ENCODE measurements at regions not wholly inside any gene's neighbourhood (a gene's known extent, or its start where the extent isn't known, plus 50 kb on each side); places are given as distances from the start of the nearest gene placed in this dataset.

DNA sequence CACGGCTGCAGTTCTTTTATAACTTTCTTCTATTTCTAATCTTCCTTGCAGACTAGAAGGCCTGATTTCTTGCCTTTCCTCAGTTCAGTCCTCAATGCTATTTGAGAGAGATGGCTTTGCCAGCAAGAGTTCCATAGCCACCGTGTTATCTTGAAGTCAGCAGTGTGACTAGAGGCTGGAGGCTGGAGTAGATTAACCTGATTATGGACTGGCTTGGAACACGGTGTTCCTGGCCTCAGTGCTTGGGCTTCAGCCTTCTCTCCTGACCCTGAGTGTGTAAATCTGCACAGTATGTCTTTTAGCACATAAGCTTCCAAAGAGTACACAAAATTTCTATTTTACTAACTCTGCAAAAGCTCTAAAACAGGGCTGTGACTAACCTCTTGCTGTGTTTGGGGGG is 61.4 kb downstream of the CCDC54 start:
- H3K4me2 ChIP-seq (ENCODE audit: control insufficient read depth, insufficient read depth) = no peak overlapping the region
- DNase-seq (ENCODE audit: low read depth, low spot score) = no peak
- ChIA-PET POLR2A (no interaction called here), RAD21 (ENCODE audit: unreplicated experiment) (no interaction called here), SMC1A (ENCODE audit: uncharacterized antibody, unreplicated experiment) (no interaction called here), CTCF (no interaction called here)
- H3K27me3 ChIP-seq (replicated peaks in 1 of 2; ENCODE audit: control insufficient read depth in 2 of 2, insufficient read depth in 2 of 2, low read length in 1 of 2) = no peaks in the 10 kb centered on the region; a peak in 1 of 4 replicates
- no peak overlapping the region for H2AFZ ChIP-seq (ENCODE audit: control insufficient read depth, low read depth, low read length)
- 30% methylated on average over 3 of the region's 3 CpGs for WGBS (ENCODE audit: insufficient coverage, insufficient replicate concordance, low lambda C conversion rate, missing lambda C conversion rate)
- no peaks in the 10 kb centered on the region for H4K20me1 ChIP-seq (ENCODE audit: control insufficient read depth, insufficient read depth)
- no TSS peak for BruUV-seq (replicated peaks)
- in situ Hi-C loops (cut with MboI) (no loop called here), intact Hi-C loops (cut with micrococcal nuclease; ENCODE audit: unreplicated experiment) (no loop called here)
- no peak for FAIRE-seq
- no peak overlapping the region for H3K9ac ChIP-seq (ENCODE audit: control insufficient read depth, insufficient read depth, low read length)
- no peak overlapping the region for H3K4me3 ChIP-seq
- H3K36me3 ChIP-seq (ENCODE audit: control insufficient read depth in 2 of 2, insufficient read depth in 2 of 2, low read length in 1 of 2) = no peaks in the 10 kb centered on the region
- no peaks in the 10 kb centered on the region for H3K4me1 ChIP-seq (ENCODE audit: control insufficient read depth, insufficient read depth, low read length)
- H3K27ac ChIP-seq (ENCODE audit: control insufficient read depth, insufficient read depth) = no peak overlapping the region
- H3K9me3 ChIP-seq (replicated peaks; ENCODE audit: control insufficient read depth, insufficient read depth, low read length) = no peaks in the 10 kb centered on the region
- ATAC-seq = no peak
- TF ChIP-seq ESRRA (IDR thresholded peaks at IDR 0.05; ENCODE audit: low read length) (no peak), SUPT20H (IDR thresholded peaks at IDR 0.05; ENCODE audit: borderline replicate concordance, control insufficient read depth, low read depth, low read length) (no peak), ATF7 (IDR thresholded peaks at IDR 0.05; ENCODE audit: low read depth) (no peak), NFYA (IDR thresholded peaks at IDR 0.05; ENCODE audit: borderline replicate concordance, low read depth, low read length) (no peak), EED (IDR thresholded peaks at IDR 0.05; ENCODE audit: low read depth) (no peak), SUZ12 (IDR thresholded peaks at IDR 0.05; ENCODE audit: unreplicated experiment) (no peak), NR2C1 (IDR thresholded peaks at IDR 0.05) (no peak), FOS (IDR thresholded peaks at IDR 0.05; ENCODE audit: borderline replicate concordance, extremely low read depth, insufficient read length) (no peak), TAF1 (IDR thresholded peaks at IDR 0.05; ENCODE audit: borderline replicate concordance, low read depth, low read length) (no peak), SIX5 (IDR thresholded peaks at IDR 0.05; ENCODE audit: low read depth, low read length, severe bottlenecking) (no peak), BCL11A (IDR thresholded peaks at IDR 0.05; ENCODE audit: low read depth, low read length) (no peak)
- TF ChIP-seq, protein P1, sequence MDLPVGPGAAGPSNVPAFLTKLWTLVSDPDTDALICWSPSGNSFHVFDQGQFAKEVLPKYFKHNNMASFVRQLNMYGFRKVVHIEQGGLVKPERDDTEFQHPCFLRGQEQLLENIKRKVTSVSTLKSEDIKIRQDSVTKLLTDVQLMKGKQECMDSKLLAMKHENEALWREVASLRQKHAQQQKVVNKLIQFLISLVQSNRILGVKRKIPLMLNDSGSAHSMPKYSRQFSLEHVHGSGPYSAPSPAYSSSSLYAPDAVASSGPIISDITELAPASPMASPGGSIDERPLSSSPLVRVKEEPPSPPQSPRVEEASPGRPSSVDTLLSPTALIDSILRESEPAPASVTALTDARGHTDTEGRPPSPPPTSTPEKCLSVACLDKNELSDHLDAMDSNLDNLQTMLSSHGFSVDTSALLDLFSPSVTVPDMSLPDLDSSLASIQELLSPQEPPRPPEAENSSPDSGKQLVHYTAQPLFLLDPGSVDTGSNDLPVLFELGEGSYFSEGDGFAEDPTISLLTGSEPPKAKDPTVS (IDR thresholded peaks at IDR 0.05; ENCODE audit: low read depth, low read length) = no peak
- TF ChIP-seq, protein P2, sequence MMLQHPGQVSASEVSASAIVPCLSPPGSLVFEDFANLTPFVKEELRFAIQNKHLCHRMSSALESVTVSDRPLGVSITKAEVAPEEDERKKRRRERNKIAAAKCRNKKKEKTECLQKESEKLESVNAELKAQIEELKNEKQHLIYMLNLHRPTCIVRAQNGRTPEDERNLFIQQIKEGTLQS (IDR thresholded peaks at IDR 0.05; ENCODE audit: borderline replicate concordance, extremely low read depth, low read depth, low read length) = no peak
- TF ChIP-seq, protein P3, sequence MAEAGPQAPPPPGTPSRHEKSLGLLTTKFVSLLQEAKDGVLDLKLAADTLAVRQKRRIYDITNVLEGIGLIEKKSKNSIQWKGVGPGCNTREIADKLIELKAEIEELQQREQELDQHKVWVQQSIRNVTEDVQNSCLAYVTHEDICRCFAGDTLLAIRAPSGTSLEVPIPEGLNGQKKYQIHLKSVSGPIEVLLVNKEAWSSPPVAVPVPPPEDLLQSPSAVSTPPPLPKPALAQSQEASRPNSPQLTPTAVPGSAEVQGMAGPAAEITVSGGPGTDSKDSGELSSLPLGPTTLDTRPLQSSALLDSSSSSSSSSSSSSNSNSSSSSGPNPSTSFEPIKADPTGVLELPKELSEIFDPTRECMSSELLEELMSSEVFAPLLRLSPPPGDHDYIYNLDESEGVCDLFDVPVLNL (IDR thresholded peaks at IDR 0.05; ENCODE audit: low read depth, low read length) = no peak
- TF ChIP-seq, protein P4, sequence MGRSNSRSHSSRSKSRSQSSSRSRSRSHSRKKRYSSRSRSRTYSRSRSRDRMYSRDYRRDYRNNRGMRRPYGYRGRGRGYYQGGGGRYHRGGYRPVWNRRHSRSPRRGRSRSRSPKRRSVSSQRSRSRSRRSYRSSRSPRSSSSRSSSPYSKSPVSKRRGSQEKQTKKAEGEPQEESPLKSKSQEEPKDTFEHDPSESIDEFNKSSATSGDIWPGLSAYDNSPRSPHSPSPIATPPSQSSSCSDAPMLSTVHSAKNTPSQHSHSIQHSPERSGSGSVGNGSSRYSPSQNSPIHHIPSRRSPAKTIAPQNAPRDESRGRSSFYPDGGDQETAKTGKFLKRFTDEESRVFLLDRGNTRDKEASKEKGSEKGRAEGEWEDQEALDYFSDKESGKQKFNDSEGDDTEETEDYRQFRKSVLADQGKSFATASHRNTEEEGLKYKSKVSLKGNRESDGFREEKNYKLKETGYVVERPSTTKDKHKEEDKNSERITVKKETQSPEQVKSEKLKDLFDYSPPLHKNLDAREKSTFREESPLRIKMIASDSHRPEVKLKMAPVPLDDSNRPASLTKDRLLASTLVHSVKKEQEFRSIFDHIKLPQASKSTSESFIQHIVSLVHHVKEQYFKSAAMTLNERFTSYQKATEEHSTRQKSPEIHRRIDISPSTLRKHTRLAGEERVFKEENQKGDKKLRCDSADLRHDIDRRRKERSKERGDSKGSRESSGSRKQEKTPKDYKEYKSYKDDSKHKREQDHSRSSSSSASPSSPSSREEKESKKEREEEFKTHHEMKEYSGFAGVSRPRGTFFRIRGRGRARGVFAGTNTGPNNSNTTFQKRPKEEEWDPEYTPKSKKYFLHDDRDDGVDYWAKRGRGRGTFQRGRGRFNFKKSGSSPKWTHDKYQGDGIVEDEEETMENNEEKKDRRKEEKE (IDR thresholded peaks at IDR 0.05) = no peak
- TF ChIP-seq, protein P5, sequence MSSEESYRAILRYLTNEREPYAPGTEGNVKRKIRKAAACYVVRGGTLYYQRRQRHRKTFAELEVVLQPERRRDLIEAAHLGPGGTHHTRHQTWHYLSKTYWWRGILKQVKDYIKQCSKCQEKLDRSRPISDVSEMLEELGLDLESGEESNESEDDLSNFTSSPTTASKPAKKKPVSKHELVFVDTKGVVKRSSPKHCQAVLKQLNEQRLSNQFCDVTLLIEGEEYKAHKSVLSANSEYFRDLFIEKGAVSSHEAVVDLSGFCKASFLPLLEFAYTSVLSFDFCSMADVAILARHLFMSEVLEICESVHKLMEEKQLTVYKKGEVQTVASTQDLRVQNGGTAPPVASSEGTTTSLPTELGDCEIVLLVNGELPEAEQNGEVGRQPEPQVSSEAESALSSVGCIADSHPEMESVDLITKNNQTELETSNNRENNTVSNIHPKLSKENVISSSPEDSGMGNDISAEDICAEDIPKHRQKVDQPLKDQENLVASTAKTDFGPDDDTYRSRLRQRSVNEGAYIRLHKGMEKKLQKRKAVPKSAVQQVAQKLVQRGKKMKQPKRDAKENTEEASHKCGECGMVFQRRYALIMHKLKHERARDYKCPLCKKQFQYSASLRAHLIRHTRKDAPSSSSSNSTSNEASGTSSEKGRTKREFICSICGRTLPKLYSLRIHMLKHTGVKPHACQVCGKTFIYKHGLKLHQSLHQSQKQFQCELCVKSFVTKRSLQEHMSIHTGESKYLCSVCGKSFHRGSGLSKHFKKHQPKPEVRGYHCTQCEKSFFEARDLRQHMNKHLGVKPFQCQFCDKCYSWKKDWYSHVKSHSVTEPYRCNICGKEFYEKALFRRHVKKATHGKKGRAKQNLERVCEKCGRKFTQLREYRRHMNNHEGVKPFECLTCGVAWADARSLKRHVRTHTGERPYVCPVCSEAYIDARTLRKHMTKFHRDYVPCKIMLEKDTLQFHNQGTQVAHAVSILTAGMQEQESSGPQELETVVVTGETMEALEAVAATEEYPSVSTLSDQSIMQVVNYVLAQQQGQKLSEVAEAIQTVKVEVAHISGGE (CRISPR knock-in tag; IDR thresholded peaks at IDR 0.05) = no peak
- H3K79me2 ChIP-seq (ENCODE audit: control insufficient read depth, insufficient read depth, low read length) = no peaks in the 10 kb centered on the region

All from GM12878 (cell line).